Upper lobe of left lung (tissue), 4 donors: ENCODE measurements at regions not wholly inside any gene's neighbourhood (a gene's known extent, or its start where the extent isn't known, plus 50 kb on each side); places are given as distances from the start of the nearest gene placed in this dataset.

Source experiments
- CTCF ChIP-seq, 6 experiments: fragments of 450-650 bp in 4 of 6; fragments of 200-600 bp in 2 of 6; sonication (generic) in 2 of 6; IDR thresholded peaks; one replicate each; pipeline ENCODE4 v1.5.1; 2016 to 2019; ENCODE audit warnings: antibody characterized with exemption in 6 of 6
- EP300 ChIP-seq, 4 donors: sonication (generic); formaldehyde crosslinking; IDR thresholded peaks; one replicate each; pipeline ENCODE4 v1.5.1; 2017; ENCODE audit warnings: antibody characterized with exemption in 4 of 4, control low read depth in 2 of 4
- POLR2A ChIP-seq, 4 donors: fragments of 450-650 bp; IDR thresholded peaks; one replicate each; pipeline ENCODE4 v1.5.1; 2016 to 2017; ENCODE audit warnings: antibody characterized with exemption in 4 of 4, mild to moderate bottlenecking in 2 of 4
- POLR2AphosphoS5 ChIP-seq, 2 donors: sonication (generic); formaldehyde crosslinking; IDR thresholded peaks; one replicate each; pipeline ENCODE4 v1.5.1; 2017; ENCODE audit warnings: antibody characterized with exemption in 2 of 2

- TF ChIP-seq CTCF (IDR thresholded peaks at IDR 0.05) (no peak), POLR2AphosphoS5 (IDR thresholded peaks at IDR 0.05) (no peak), EP300 (IDR thresholded peaks at IDR 0.05) (no peak), POLR2A (IDR thresholded peaks at IDR 0.05) (no peak)
These were observed 1473.7 kb downstream of the AACS start for GRCh38 chr12:126538888-126539287.
